LHCN-M2 (cell line): ENCODE measurements at regions not wholly inside any gene's neighbourhood (a gene's known extent, or its start where the extent isn't known, plus 50 kb on each side); places are given as distances from the start of the nearest gene placed in this dataset.
"Not testable (repeated sequence)": the region's sequence is repeated elsewhere in the genome, so short reads cannot be mapped to it uniquely, and the experiment has no call there.

Experiments used
- DNase-seq: peaks from one replicate; pipeline ENCODE4 v3.0.0-alpha.2; 2012; ENCODE audit warnings: low read depth

- no peak for DNase-seq
Observed at GRCh38 chr13:53382008-53382407, 353.4 kb downstream of the OLFM4 start.

- no peak for DNase-seq
Observed at GRCh38 chr13:53398051-53398450, 369.4 kb downstream of the OLFM4 start.

GRCh38 chr13:53405616-53406015 is 377.0 kb downstream of the OLFM4 start:
- no peak for DNase-seq

- no peak for DNase-seq
Observed at GRCh38 chr13:53408306-53408705, 379.7 kb downstream of the OLFM4 start.

- DNase-seq: no peak
Observed at GRCh38 chr13:53408847-53409568, 380.4 kb downstream of the OLFM4 start.

- no peak for DNase-seq
Observed at GRCh38 chr13:53411463-53411862, 382.9 kb downstream of the OLFM4 start.

GRCh38 chr13:53415135-53415534 is 386.5 kb downstream of the OLFM4 start:
- DNase-seq: no peak

GRCh38 chr13:53417601-53418000 is 389.0 kb downstream of the OLFM4 start:
- DNase-seq: no peak

GRCh38 chr13:53422415-53422814 is 393.8 kb downstream of the OLFM4 start:
- DNase-seq: no peak

- DNase-seq: no peak
Observed at GRCh38 chr13:53436396-53436795, 407.8 kb downstream of the OLFM4 start.

GRCh38 chr13:53439439-53440225 is 411.0 kb downstream of the OLFM4 start:
- no peak for DNase-seq

GRCh38 chr13:53442979-53443378 is 414.4 kb downstream of the OLFM4 start:
- no peak for DNase-seq

GRCh38 chr13:53445686-53446085 is 417.1 kb downstream of the OLFM4 start:
- no peak for DNase-seq

GRCh38 chr13:53447456-53447855 is 418.8 kb downstream of the OLFM4 start:
- DNase-seq: no peak

- DNase-seq: no peak
Observed at GRCh38 chr13:53447863-53448262, 419.2 kb downstream of the OLFM4 start.

- not testable (repeated sequence) for DNase-seq
Observed at GRCh38 chr13:53452263-53452808, 423.7 kb downstream of the OLFM4 start.

GRCh38 chr13:53460796-53461195 is 432.2 kb downstream of the OLFM4 start:
- no peak for DNase-seq

- no peak for DNase-seq
Observed at GRCh38 chr13:53463106-53463505, 434.5 kb downstream of the OLFM4 start.

- DNase-seq: no peak
Observed at GRCh38 chr13:53466576-53466975, 438.0 kb downstream of the OLFM4 start.

GRCh38 chr13:53473397-53473796 is 444.8 kb downstream of the OLFM4 start:
- no peak for DNase-seq

- no peak for DNase-seq
Observed at GRCh38 chr13:53474878-53475277, 446.3 kb downstream of the OLFM4 start.

- DNase-seq: no peak
Observed at GRCh38 chr13:53490752-53491151, 462.1 kb downstream of the OLFM4 start.

GRCh38 chr13:53494406-53494805 is 465.8 kb downstream of the OLFM4 start:
- DNase-seq: no peak
